A673 (cell line): ENCODE measurements at regions not wholly inside any gene's neighbourhood (a gene's known extent, or its start where the extent isn't known, plus 50 kb on each side); places are given as distances from the start of the nearest gene placed in this dataset.

ENCODE experiments used
- BruUV-seq: library from RNA; stranded (reverse); fragments of 400-500 nt; replicated peaks from 2 replicates; lab custom pipeline; 2021; lab: Mats Ljungman, UMichigan
- CTCF ChIA-PET: fragments of 300-600 bp; sonication (Branson Sonifier 250); formaldehyde crosslinking; loops from one replicate; lab custom pipeline; 2022; ENCODE audit warnings: antibody characterized with exemption; lab: Charles Lee
- POLR2A ChIA-PET: fragments of 300-600 bp; sonication (Branson Sonifier 250); formaldehyde crosslinking; loops from one replicate; lab custom pipeline; 2022; ENCODE audit warnings: antibody characterized with exemption; ENCODE audit not compliant: low non-redundant PET; lab: Charles Lee
- DNase-seq: peaks from one replicate; pipeline ENCODE4 v3.0.0-alpha.2; 2015; ENCODE audit warnings: low spot score
- H3K27ac ChIP-seq: fragments of 200-600 bp; sonication (generic); 2 replicates; pipeline ENCODE4 v1.5.1; 2016; ENCODE audit warnings: mixed run types, low read depth, mild to moderate bottlenecking, mixed read lengths, antibody characterized with exemption, low read length; ENCODE audit not compliant: poor library complexity, severe bottlenecking
- H3K27me3 ChIP-seq: fragments of 200-600 bp; sonication (generic); replicated peaks from 2 replicates; pipeline ENCODE4 v1.6.1; 2017; ENCODE audit warnings: mixed run types, low read depth, mild to moderate bottlenecking, mixed read lengths, antibody characterized with exemption, low read length; ENCODE audit not compliant: insufficient read depth, poor library complexity
- H3K36me3 ChIP-seq: fragments of 200-600 bp; sonication (generic); 2 replicates; pipeline ENCODE4 v1.6.1; 2016; ENCODE audit warnings: mixed run types, mild to moderate bottlenecking, mixed read lengths, antibody characterized with exemption, low read length; ENCODE audit not compliant: insufficient read depth, poor library complexity, severe bottlenecking
- H3K4me1 ChIP-seq: fragments of 200-600 bp; sonication (generic); 2 replicates; pipeline ENCODE4 v1.6.1; 2017; ENCODE audit warnings: mixed run types, mild to moderate bottlenecking, mixed read lengths, antibody characterized with exemption, low read length; ENCODE audit not compliant: insufficient read depth, poor library complexity, severe bottlenecking
- H3K4me3 ChIP-seq: fragments of 200-600 bp; sonication (generic); 2 replicates; pipeline ENCODE4 v1.5.1; 2016; ENCODE audit warnings: low read depth, mixed run types, mild to moderate bottlenecking, mixed read lengths, low read length; ENCODE audit not compliant: poor library complexity, severe bottlenecking
- H3K9me3 ChIP-seq: fragments of 200-600 bp; sonication (generic); 2 replicates; pipeline ENCODE4 v1.6.1; 2016; ENCODE audit warnings: mixed run types, low read depth, mild to moderate bottlenecking, mixed read lengths, antibody characterized with exemption, low read length; ENCODE audit not compliant: poor library complexity, severe bottlenecking
- CTCF ChIP-seq: fragments of 300-800, 200-600 bp; sonication (generic); conservative IDR thresholded peaks from 2 replicates; pipeline ENCODE4 v1.5.1; 2017; ENCODE audit warnings: low read depth, mild to moderate bottlenecking, antibody characterized with exemption, low read length, moderate library complexity, mixed read lengths
- EZH2 ChIP-seq: fragments of 200-600 bp; sonication (generic); IDR thresholded peaks from 2 replicates; pipeline ENCODE4 v1.6.1; 2017; ENCODE audit warnings: borderline replicate concordance, low read depth, mild to moderate bottlenecking, mixed read lengths, antibody characterized with exemption, low read length; ENCODE audit not compliant: poor library complexity, severe bottlenecking
- intact Hi-C: fragments of 100-400 bp; cut with micrococcal nuclease; formaldehyde crosslinking; loops from one replicate; pipeline ENCODE4 v1.10.0; 2022; ENCODE audit not compliant: unreplicated experiment

GRCh38 chr1:4935807-4936206, 281.4 kb downstream of the AJAP1 start:
- BruUV-seq = no TSS peak
- no peak for DNase-seq
- Histone ChIP-seq H3K36me3 (no peaks in the 10 kb centered on the region), H3K4me1 (no peaks in the 10 kb centered on the region), H3K4me3 (no peak overlapping the region), H3K27ac (no peak overlapping the region), H3K9me3 (peaks cover 13% of the 10 kb centered on the region), H3K27me3 (no peaks in the 10 kb centered on the region)
- ChIA-PET POLR2A (no interaction called here), CTCF (no interaction called here)
- TF ChIP-seq EZH2 = no peak
- no peak for TF ChIP-seq CTCF
- intact Hi-C loops = no loop called here

- DNase-seq = no peak
- H3K36me3 ChIP-seq = no peaks in the 10 kb centered on the region
- no peaks in the 10 kb centered on the region for H3K4me1 ChIP-seq
- TF ChIP-seq EZH2 (no peak), CTCF (no peak)
- H3K4me3 ChIP-seq = no peak overlapping the region
- BruUV-seq = no TSS peak
- H3K27ac ChIP-seq = no peak overlapping the region
- ChIA-PET CTCF (no interaction called here), POLR2A (no interaction called here)
- intact Hi-C loops = no loop called here
- H3K9me3 ChIP-seq = peaks cover 6% of the 10 kb centered on the region
- no peaks in the 10 kb centered on the region for H3K27me3 ChIP-seq
Observed at GRCh38 chr1:4933232-4933631, 278.8 kb downstream of the AJAP1 start.

- POLR2A ChIA-PET = no interaction called here
- Histone ChIP-seq H3K4me1 (no peaks in the 10 kb centered on the region), H3K9me3 (peaks cover 6% of the 10 kb centered on the region), H3K27me3 (no peaks in the 10 kb centered on the region), H3K36me3 (no peaks in the 10 kb centered on the region), H3K27ac (no peak overlapping the region), H3K4me3 (no peak overlapping the region)
- BruUV-seq = no TSS peak
- TF ChIP-seq CTCF (no peak), EZH2 (no peak)
- CTCF ChIA-PET = no interaction called here
- no peak for DNase-seq
- intact Hi-C loops = no loop called here
Observed at GRCh38 chr1:4932311-4933030, 278.1 kb downstream of the AJAP1 start.
